ENCODE measurements at regions not wholly inside any gene's neighbourhood (a gene's known extent, or its start where the extent isn't known, plus 50 kb on each side); places are given as distances from the start of the nearest gene placed in this dataset.
"Not testable (repeated sequence)": the region's sequence is repeated elsewhere in the genome, so short reads cannot be mapped to it uniquely, and the experiment has no call there.

GRCh38 chr7:153998896-153999295 lies 53.3 kb upstream of the DPP6 start:
- POLR2A ChIA-PET (ENCODE audit: partially characterized antibody); H3K36me3 Mint-ChIP-seq; intact Hi-C loops (cut with micrococcal nuclease); CTCF ChIA-PET (ENCODE audit: partially characterized antibody); H3K36me3 ChIP-seq (ENCODE audit: insufficient read depth, low read length); H3K9me3 Mint-ChIP-seq; H3K4me3 ChIP-seq (ENCODE audit: low read length in 2 of 2); H3K4me3 Mint-ChIP-seq; H3K9me3 ChIP-seq (ENCODE audit: control insufficient read depth in 1 of 2, low read length in 2 of 2); H3K27me3 ChIP-seq (ENCODE audit: insufficient read depth, low read length); H3K4me1 Mint-ChIP-seq; H3K27me3 Mint-ChIP-seq; H3K4me1 ChIP-seq (ENCODE audit: insufficient read depth, low read length); DNase-seq; H3K27ac Mint-ChIP-seq; H3K27ac ChIP-seq (ENCODE audit: low read depth, low read length): not testable (repeated sequence)

Data from CD4-positive, alpha-beta memory T cell (primary cell).